Transverse colon (tissue), 4 donors: ENCODE measurements at regions not wholly inside any gene's neighbourhood (a gene's known extent, or its start where the extent isn't known, plus 50 kb on each side); places are given as distances from the start of the nearest gene placed in this dataset.

Experiments used
- DNase-seq: peaks from one replicate; pipeline ENCODE4 v3.0.0-alpha.2; 2019
- H3K27ac ChIP-seq, 4 donors: fragments of 200-600 bp; sonication (generic); 2 replicates each; pipeline ENCODE4 v1.5.1; 2016 to 2018; ENCODE audit warnings: inconsistent platforms in 4 of 4
- H3K27me3 ChIP-seq: fragments of 200-600 bp; sonication (generic); 2 replicates; pipeline ENCODE4 v1.5.1; 2017; ENCODE audit warnings: inconsistent platforms
- H3K36me3 ChIP-seq, 4 donors: fragments of 200-600 bp; sonication (generic); 2 replicates each; pipeline ENCODE4 v1.5.1; 2017 to 2019; ENCODE audit warnings: inconsistent platforms in 4 of 4
- H3K4me1 ChIP-seq, 4 donors: fragments of 200-600 bp; sonication (generic); 2 replicates each; pipeline ENCODE4 v1.5.1; 2017 to 2020; ENCODE audit warnings: inconsistent platforms in 4 of 4
- H3K4me3 ChIP-seq, 4 donors: fragments of 200-600 bp; sonication (generic); 1 replicate in 1 of 4; 2 replicates in 3 of 4; pipeline versions ENCODE4 v1.5.1 to v1.6.1; 2017 to 2019; ENCODE audit warnings: inconsistent platforms in 4 of 4
- H3K9me3 ChIP-seq, 2 donors: fragments of 200-600 bp; sonication (generic); 2 replicates each; pipeline ENCODE4 v1.5.1; 2017 to 2019; ENCODE audit warnings: inconsistent platforms in 2 of 2
- EP300 ChIP-seq: sonication (generic); formaldehyde crosslinking; IDR thresholded peaks from one replicate; pipeline ENCODE4 v1.6.1; 2017; ENCODE audit warnings: antibody characterized with exemption, low read depth
- POLR2A ChIP-seq: fragments of 450-650 bp; IDR thresholded peaks from one replicate; pipeline ENCODE4 v1.6.1; 2016; ENCODE audit warnings: antibody characterized with exemption, mild to moderate bottlenecking, moderate library complexity
- POLR2AphosphoS5 ChIP-seq, 3 donors: sonication (generic); formaldehyde crosslinking; IDR thresholded peaks; one replicate each; pipeline ENCODE4 v1.6.1; 2016; ENCODE audit warnings: antibody characterized with exemption in 3 of 3
- WGBS, 2 donors: methylation state at CpG; one replicate each; pipeline ENCODE4 v1.1.5; 2018; ENCODE audit warnings: low coverage in 1 of 2; 5-methylcytosine and 5-hydroxymethylcytosine counted together
- in situ Hi-C, 4 donors: fragments of 200-750 bp; cut with MboI; loops; one replicate each; pipeline versions ENCODE4 v1.15.0 to v1.15.1; 2017; ENCODE audit warnings: low sequenced_read_pairs in 3 of 4, low pct_ligation_motif_present in 1 of 4, low pct_unique_long_range_greater_than_20kb in 1 of 4
- intact Hi-C: fragments of 100-400 bp; cut with DNase I; formaldehyde crosslinking; loops from one replicate; pipeline ENCODE4 v1.15.1; 2023; ENCODE audit warnings: low total_unique reads
- TF ChIP-seq, protein P1 (sequence below), 5 experiments: fragments of 200-600 bp in 3 of 5; fragments of 450-650 bp in 2 of 5; sonication (generic) in 3 of 5; IDR thresholded peaks; 1 replicate in 2 of 5; 2 replicates in 3 of 5; pipeline ENCODE4 v1.5.1; 2016 to 2017; ENCODE audit warnings: antibody characterized with exemption in 5 of 5, inconsistent platforms in 3 of 5, mild to moderate bottlenecking in 2 of 5, moderate library complexity in 1 of 5

DNA sequence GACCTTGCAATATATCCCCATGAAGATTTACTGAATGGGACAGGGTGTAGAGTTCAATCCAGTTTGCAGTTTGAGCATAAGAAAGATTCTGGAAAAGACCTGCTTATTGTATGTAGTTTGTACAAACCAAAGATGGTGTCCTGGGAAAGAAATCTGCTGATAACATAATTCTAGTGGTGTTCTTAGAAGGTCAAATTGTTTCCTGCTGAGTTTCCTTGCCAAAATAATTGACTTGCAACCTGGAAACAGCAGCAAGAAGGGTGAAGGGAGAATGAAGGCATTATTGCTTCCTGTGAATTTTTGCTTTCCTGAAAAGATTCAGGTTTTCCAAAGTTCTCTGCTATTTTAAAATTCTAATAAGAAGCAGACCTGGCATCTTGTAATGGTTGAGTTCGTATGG is 222.9 kb downstream of the KIF20B start:
- no peaks in the 10 kb centered on the region for H3K9me3 ChIP-seq
- H3K27me3 ChIP-seq: no peaks in the 10 kb centered on the region
- H3K36me3 ChIP-seq: no peaks in the 10 kb centered on the region
- intact Hi-C loops (no loop called here), in situ Hi-C loops (no loop called here)
- no peaks in the 10 kb centered on the region for H3K4me1 ChIP-seq
- DNase-seq: no peak
- no peak overlapping the region for H3K27ac ChIP-seq
- WGBS, 2 donors: 44 to 67% methylated on average over 1 of the region's 1 CpG
- no peak overlapping the region for H3K4me3 ChIP-seq
- TF ChIP-seq EP300: no peak
- TF ChIP-seq, protein P1, sequence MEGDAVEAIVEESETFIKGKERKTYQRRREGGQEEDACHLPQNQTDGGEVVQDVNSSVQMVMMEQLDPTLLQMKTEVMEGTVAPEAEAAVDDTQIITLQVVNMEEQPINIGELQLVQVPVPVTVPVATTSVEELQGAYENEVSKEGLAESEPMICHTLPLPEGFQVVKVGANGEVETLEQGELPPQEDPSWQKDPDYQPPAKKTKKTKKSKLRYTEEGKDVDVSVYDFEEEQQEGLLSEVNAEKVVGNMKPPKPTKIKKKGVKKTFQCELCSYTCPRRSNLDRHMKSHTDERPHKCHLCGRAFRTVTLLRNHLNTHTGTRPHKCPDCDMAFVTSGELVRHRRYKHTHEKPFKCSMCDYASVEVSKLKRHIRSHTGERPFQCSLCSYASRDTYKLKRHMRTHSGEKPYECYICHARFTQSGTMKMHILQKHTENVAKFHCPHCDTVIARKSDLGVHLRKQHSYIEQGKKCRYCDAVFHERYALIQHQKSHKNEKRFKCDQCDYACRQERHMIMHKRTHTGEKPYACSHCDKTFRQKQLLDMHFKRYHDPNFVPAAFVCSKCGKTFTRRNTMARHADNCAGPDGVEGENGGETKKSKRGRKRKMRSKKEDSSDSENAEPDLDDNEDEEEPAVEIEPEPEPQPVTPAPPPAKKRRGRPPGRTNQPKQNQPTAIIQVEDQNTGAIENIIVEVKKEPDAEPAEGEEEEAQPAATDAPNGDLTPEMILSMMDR (IDR thresholded peaks at IDR 0.05): no peak
- no peak for TF ChIP-seq POLR2AphosphoS5 (IDR thresholded peaks at IDR 0.05)
- no peak for TF ChIP-seq POLR2A

DNA sequence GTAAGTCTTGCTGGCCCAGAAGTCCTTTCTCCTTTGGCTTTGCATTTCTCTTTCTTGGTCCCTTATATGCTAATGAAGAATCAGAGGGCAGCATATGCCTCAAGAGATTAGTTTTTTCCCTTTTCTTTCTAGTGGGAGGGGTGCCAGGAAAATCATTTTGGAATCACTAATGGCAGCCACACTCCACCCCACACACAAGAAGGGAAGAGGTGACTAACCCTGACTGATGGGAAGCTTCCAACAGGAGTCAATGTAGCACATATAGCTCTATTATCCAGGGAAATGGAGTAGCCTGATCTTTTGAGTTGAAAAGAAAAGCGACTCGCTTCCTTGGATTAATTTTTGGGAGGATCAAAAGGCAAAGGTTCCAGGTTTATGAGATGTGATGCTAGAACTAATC is 225.3 kb downstream of the KIF20B start:
- no peaks in the 10 kb centered on the region for H3K4me1 ChIP-seq
- H3K27me3 ChIP-seq: no peaks in the 10 kb centered on the region
- intact Hi-C loops: no loop called here
- DNase-seq: no peak
- in situ Hi-C loops: no loop called here
- H3K9me3 ChIP-seq: no peaks in the 10 kb centered on the region
- H3K4me3 ChIP-seq: no peak overlapping the region
- TF ChIP-seq POLR2A (no peak), POLR2AphosphoS5 (IDR thresholded peaks at IDR 0.05) (no peak), EP300 (no peak)
- TF ChIP-seq, protein P1 (IDR thresholded peaks at IDR 0.05): no peak
- no peak overlapping the region for H3K27ac ChIP-seq
- H3K36me3 ChIP-seq: no peaks in the 10 kb centered on the region
- WGBS, 2 donors: 74 to 95% methylated on average over 2 of the region's 2 CpGs

DNA sequence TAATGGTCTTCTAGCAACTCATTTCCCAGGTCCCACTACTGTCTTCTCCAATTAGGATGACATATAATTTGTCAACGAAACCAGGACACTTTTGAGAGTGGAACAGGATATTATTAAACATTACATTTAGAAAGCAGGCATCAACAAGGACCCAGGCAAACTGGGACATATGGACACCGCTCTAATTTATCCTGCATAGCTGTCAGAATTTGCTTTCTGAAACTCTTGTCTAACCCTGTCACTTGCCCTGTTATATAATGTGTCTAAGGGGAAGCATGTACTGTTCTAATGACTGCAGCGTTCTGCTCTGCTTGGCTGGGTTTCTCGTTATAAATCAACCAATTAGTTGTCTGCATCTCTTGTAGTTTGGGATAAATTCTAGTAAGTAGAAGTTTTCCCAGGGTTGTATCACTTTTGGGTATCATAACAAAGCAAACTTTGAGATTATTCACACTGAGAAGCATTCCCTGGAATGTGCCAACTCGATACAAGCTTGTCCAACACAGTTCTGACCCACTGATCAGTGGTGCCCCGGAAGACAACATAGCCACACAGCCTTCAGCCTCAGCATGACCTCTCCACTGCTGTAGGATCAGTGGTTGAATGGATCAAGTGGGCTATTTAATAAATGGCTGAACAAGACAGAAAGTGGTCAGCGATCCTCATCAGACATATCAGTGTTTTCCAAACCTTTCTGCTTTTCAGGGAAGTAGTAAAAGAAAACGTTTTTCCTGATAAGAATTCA is 228.1 kb downstream of the KIF20B start:
- intact Hi-C loops: no loop called here
- Histone ChIP-seq H3K4me1 (no peaks in the 10 kb centered on the region), H3K27ac (no peak overlapping the region), H3K27me3 (no peaks in the 10 kb centered on the region), H3K36me3 (no peaks in the 10 kb centered on the region), H3K9me3 (no peaks in the 10 kb centered on the region), H3K4me3 (no peak overlapping the region)
- no peak for TF ChIP-seq POLR2A
- TF ChIP-seq EP300: no peak
- TF ChIP-seq, protein P1 (IDR thresholded peaks at IDR 0.05): no peak
- no peak for TF ChIP-seq POLR2AphosphoS5 (IDR thresholded peaks at IDR 0.05)
- no peak for DNase-seq
- WGBS, 2 donors: 54 to 64% methylated on average over 5 to 8 of the region's 8 CpGs
- in situ Hi-C loops: no loop called here

DNA sequence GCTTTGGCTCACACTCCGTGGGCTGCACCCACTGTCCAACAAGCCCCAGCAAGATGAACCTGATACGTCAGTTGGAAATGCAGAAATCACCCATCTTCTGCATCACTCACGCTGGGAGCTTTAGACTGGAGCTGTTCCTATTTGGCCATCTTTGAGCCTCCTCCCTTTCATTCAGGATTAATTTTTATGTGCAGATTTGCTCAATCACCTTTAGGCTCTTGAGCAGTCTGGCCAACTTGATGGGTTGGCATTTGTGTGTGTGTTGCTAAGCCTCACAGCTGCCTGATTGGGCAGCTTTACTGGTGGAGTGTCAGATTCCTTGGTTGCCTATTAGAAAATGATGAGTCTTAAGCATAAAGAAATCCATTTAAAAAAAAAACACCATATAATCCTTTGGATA is 236.1 kb downstream of the KIF20B start:
- intact Hi-C loops: no loop called here
- H3K4me1 ChIP-seq: no peaks in the 10 kb centered on the region
- in situ Hi-C loops: no loop called here
- H3K4me3 ChIP-seq: no peak overlapping the region
- H3K9me3 ChIP-seq: no peaks in the 10 kb centered on the region
- DNase-seq: no peak
- no peaks in the 10 kb centered on the region for H3K27me3 ChIP-seq
- 88 to 89% methylated on average over 3 of the region's 3 CpGs for whole genome bisulfite sequencing, 2 donors
- TF ChIP-seq POLR2A (no peak), POLR2AphosphoS5 (IDR thresholded peaks at IDR 0.05) (no peak)
- TF ChIP-seq, protein P1 (IDR thresholded peaks at IDR 0.05): no peak
- H3K27ac ChIP-seq: no peak overlapping the region
- no peaks in the 10 kb centered on the region for H3K36me3 ChIP-seq
